Right renal pelvis (tissue), 4 donors: ENCODE measurements at regions not wholly inside any gene's neighbourhood (a gene's known extent, or its start where the extent isn't known, plus 50 kb on each side); places are given as distances from the start of the nearest gene placed in this dataset.
"Not testable (repeated sequence)": the region's sequence is repeated elsewhere in the genome, so short reads cannot be mapped to it uniquely, and the experiment has no call there.

Source experiments
- DNase-seq, 4 donors: peaks; one replicate each; pipeline ENCODE4 v3.0.0-alpha.2; 2013; ENCODE audit warnings: low read depth in 4 of 4, low spot score in 3 of 4, missing footprints in 1 of 4

DNA sequence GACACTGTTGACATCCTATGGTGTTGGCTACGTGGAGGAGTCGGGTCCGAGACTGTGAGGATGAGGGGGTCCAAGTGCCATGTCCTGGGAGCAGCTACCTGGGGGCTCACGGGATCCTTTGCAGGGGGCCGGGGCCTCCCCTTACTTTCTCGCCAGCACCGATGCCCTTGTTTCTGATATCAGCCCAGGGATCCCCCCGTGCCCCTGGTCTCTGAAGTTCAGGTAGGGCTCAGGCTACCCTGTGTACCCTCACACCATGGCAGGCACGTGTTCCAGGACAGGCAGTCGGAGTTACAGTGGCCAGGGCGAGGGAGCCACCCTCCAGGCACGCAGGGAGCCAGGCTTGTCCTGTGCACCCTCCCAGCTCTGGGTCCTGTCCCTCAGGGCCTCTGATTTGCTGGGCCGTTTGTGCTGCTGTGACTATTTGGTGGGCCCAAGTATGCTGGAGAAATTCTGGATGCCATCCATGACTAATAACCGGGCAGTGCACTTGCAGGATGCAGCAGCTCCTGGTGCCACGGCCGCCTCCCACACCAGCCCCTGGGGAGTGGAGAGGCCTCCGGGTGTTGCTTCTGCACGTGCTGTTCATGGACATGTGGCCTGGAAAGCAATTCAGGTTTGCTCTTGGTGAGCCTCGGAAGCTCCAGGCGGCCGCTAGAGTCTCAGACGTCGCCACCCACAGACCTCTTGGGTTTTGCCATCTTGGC, 93.1 kb upstream of the SFSWAP start:
- DNase-seq = no peak

- peak in 1 of 4 donors; percentile 14 for DNase-seq
These were observed 92.6 kb upstream of the SFSWAP start for GRCh38 chr12:131618303-131618658.

GRCh38 chr12:131618701-131619100, 92.2 kb upstream of the SFSWAP start:
- no peak for DNase-seq

GRCh38 chr12:131619106-131619642, 91.7 kb upstream of the SFSWAP start:
- no peak for DNase-seq

DNA sequence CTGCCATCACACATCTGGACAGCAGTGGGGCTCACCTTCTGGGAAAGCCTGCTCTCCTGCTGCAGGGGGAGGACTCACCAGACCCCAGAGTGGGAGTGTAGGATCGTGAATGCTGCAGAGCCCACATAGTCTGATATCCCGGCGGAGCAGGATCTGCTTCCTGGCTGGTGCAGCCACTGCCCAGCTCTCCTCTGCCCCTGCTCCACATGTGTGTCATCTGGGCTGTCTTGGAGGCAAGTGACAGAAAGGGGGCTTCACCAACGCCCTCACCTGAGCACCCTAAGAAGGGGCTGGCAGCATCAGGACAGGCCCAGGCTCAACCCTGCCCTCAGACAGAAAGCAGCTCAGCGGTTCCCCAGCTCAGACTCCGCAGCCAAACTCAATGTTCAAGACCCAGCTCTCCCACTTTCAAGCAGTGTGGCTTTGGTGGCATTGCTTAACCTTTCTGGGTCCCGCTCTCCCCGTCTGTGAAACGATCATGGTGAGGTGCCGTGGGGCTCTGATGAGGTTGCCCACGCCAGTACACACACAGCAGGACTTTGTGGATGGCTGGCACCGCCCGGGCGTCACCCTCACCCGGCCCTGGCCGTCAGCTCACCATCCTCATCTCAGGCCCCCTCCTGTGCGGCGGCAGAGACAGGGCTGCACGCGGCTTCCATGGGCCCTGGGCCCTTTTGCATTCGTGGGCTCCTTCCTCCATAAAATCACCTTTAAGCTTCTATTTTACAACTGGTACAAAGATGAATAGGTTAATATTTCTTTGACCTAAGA, 91.0 kb upstream of the SFSWAP start:
- no peak for DNase-seq

- no peak for DNase-seq
These were observed 90.4 kb upstream of the SFSWAP start for GRCh38 chr12:131620520-131620919.

DNA sequence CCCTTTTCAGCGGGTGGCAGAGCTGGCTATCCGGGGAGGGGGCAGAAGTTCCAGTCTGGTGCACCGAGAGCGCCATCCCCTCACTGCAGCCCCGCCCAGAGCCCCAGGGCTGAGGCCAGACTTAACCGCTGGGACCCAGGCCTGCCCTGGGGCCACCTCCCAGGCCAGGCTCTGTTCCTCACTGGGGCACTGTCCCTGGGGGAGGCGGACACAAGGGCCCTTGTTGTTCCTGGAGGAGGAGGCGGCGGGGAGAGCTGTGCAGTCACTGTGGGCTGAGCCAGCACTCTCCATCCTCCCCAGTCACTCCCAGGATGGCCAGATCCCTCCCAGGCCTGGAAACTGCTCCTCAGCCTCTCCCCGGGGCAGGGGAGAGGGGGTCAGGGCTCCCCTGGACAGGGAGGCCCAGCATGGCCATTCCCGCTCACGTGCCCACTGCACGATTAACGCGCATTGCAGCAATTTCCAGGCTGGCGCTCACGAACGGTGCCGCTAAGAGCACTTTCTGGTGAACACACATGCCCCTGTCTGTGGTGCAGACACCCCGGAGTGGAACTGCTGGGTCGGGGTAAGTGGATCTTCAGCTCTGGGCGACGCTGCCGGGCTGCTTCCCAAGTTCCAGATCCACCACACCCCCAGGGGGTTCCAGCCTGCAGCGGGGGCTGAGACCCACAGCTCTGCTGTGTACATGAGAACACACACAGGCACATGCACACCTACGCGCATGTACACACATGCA, 89.8 kb upstream of the SFSWAP start:
- no peak for DNase-seq

DNA sequence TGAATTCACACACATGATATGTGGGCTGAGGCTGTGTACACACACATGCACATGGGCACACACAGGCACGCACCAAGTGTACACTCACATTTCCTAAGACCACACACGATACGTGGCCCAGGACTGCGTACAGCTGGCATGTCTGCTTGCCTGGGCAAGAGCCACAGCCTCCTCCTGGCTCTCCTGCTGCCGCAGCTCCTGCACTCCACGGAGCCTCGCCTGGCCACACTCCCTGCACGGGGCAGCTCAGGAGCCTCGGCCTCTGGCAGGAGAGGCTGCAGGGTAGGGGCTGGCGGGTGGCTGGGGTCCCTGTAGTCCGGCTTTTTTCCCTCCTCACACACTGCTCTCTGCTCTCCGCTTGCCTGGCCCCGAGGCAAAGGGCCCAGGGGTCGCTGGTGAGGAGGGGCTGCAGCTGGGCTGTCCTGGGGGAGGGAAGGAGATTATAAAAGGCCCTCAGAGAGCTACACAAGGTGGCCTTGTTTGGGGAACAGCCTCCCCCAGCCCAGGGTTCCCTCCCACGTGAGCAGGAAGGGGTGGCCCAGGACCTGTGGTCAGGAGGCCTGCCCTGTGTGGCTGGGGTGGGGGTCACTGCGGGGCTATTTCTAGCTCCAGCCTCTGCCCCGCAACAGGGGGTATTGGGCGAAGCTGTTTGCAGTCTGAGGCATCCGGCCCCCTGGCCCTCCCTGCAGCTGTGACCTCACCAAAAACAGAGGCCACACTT, 89.0 kb upstream of the SFSWAP start:
- no peak for DNase-seq

GRCh38 chr12:131622422-131622955, 88.4 kb upstream of the SFSWAP start:
- no peak for DNase-seq

GRCh38 chr12:131623404-131624368, 87.2 kb upstream of the SFSWAP start:
- not testable (repeated sequence) for DNase-seq

DNA sequence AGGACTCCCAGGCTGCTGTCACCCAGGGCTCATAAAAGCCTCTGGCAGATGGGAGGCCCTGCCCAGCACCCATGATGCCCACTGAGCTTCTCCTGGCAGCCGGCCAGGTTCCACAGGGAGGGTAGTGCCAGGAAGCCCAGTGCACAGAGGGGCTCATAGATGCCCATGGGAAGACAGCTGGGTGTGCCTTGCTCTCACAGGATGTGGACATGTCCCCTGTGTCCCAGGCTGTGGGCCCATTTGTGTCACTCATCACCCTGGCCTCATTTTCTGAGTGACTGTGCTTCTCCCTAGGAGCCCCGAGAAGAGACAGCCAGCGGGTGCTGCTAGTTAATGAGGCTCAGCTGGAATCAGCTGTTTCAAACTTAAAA, 86.5 kb upstream of the SFSWAP start:
- not testable (repeated sequence) for DNase-seq

DNA sequence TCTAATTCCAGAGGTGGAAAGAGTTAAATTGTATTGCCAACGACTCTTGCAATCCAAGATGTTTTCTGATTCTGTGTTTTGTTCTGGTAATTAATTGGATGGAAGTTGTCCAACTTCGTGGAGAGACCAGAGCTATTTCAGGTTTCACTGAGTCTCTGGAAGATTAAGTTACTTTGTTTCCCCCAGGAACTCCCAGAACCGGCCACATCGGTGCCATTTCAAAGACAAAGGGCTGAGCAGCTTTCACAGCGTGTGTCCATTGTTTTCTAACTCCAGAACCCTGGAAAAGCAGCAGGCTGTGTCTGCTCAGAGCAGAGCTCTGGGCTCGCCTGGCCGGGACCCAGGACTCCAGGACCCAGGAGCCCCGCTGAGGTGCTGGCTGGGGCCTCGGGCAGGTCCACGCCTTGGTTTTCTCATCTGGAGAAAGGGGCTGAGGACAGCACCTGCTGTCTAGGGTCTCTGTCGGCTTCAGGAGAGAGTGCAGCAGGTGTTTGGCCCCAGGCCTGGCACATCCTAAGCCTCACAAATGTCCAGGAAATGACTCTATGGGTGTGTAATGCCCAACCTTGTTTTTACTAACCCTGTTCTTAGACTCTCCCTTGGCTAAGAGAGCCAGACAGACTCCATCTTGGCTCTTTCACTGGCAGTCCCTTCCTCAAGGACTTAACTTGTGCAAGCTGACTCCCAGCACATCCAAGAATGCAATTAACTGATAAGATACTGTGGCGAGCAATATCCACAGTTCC, 86.0 kb upstream of the SFSWAP start:
- not testable (repeated sequence) for DNase-seq

- not testable (repeated sequence) for DNase-seq
These were observed 84.7 kb upstream of the SFSWAP start for GRCh38 chr12:131625966-131626722.

GRCh38 chr12:131627151-131628022, 83.5 kb upstream of the SFSWAP start:
- DNase-seq = not testable (repeated sequence)

GRCh38 chr12:131628023-131628740, 82.7 kb upstream of the SFSWAP start:
- DNase-seq = no peak

GRCh38 chr12:131628766-131629448, 82.0 kb upstream of the SFSWAP start:
- no peak for DNase-seq
